CD1c-positive myeloid dendritic cell (primary cell): ENCODE measurements at regions not wholly inside any gene's neighbourhood (a gene's known extent, or its start where the extent isn't known, plus 50 kb on each side); places are given as distances from the start of the nearest gene placed in this dataset.

Source experiments
- DNase-seq: peaks from one replicate; pipeline ENCODE4 v3.0.0-alpha.2; 2016; ENCODE audit errors: extremely low spot score

GRCh38 chr5:162485666-162486292, 418.2 kb downstream of the GABRG2 start:
- DNase-seq: no peak

GRCh38 chr5:162487528-162488525, 420.3 kb downstream of the GABRG2 start:
- DNase-seq: no peak

- no peak for DNase-seq
Observed at GRCh38 chr5:162496100-162496808, 428.7 kb downstream of the GABRG2 start.

- DNase-seq: no peak
Observed at GRCh38 chr5:162497455-162497854, 429.9 kb downstream of the GABRG2 start.

- no peak for DNase-seq
Observed at GRCh38 chr5:162502780-162503179, 435.2 kb downstream of the GABRG2 start.

- no peak for DNase-seq
Observed at GRCh38 chr5:162503796-162504195, 436.2 kb downstream of the GABRG2 start.

- no peak for DNase-seq
Observed at GRCh38 chr5:162512935-162513565, 445.5 kb downstream of the GABRG2 start.

- DNase-seq: no peak
Observed at GRCh38 chr5:162514116-162514515, 446.5 kb downstream of the GABRG2 start.

- DNase-seq: no peak
Observed at GRCh38 chr5:162520878-162521277, 453.3 kb downstream of the GABRG2 start.

- DNase-seq: no peak
Observed at GRCh38 chr5:162529209-162529608, 461.6 kb downstream of the GABRG2 start.

GRCh38 chr5:162529886-162530285, 462.3 kb downstream of the GABRG2 start:
- no peak for DNase-seq

- no peak for DNase-seq
Observed at GRCh38 chr5:162543437-162543836, 475.9 kb downstream of the GABRG2 start.

GRCh38 chr5:162544905-162545304, 477.3 kb downstream of the GABRG2 start:
- no peak for DNase-seq

- no peak for DNase-seq
Observed at GRCh38 chr5:162550236-162550635, 482.7 kb downstream of the GABRG2 start.

GRCh38 chr5:162558120-162558519, 490.5 kb downstream of the GABRG2 start:
- DNase-seq: no peak

GRCh38 chr5:162567644-162568043, 500.1 kb downstream of the GABRG2 start:
- no peak for DNase-seq

- no peak for DNase-seq
Observed at GRCh38 chr5:162573758-162574157, 506.2 kb downstream of the GABRG2 start.

GRCh38 chr5:162591724-162592123, 524.2 kb downstream of the GABRG2 start:
- DNase-seq: no peak

GRCh38 chr5:162593881-162594280, 526.3 kb downstream of the GABRG2 start:
- DNase-seq: no peak

GRCh38 chr5:162603443-162604070, 536.0 kb downstream of the GABRG2 start:
- DNase-seq: no peak

- DNase-seq: no peak
Observed at GRCh38 chr5:162607879-162608278, 540.3 kb downstream of the GABRG2 start.
